NCI-H1436 treated with DMSO at 0.1 percent for 48 hours (cell line): ENCODE measurements at regions not wholly inside any gene's neighbourhood (a gene's known extent, or its start where the extent isn't known, plus 50 kb on each side); places are given as distances from the start of the nearest gene placed in this dataset.

Experiments
- DNase-seq: peaks from one replicate; lab custom pipeline; 2025; lab: John Stamatoyannopoulos, UW

DNA sequence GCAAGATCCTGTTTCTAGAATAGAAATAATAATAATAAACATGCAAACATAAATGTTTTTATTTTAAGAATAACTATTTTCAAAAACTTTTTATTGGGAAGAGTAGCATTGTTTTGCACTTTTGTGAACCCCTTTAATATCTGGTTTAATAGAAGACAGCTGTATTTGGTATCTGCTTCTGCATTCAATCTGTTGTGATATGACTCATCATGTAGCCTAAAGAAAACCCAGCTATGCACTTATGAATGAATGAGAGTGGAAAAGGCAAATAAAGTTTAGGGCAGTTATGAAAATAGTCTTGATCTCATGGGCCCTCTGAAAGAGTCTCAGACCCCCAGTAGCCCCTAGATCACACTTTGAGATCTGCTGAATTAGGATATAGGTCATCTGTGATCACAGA lies 100.4 kb upstream of the PPP2R3A start:
- DNase-seq: no peak

DNA sequence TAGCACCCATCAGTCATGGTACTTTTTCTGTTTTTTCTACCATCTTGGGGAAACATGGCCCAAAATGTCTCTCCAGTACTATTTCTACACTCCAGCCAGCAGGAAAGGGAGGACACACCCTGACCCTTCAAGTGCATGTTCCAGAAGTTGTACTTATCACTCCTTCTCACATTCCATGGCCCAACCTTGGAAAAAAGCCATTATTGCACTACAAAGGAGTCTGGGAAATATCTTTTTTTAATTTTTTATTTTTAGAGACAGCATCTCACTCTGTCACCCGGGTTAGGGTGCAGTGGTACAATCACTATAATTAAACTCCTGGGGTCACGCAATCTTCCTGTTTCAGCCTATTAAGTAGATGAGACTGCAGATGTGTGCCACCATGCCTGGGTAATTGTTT lies 100.0 kb upstream of the PPP2R3A start:
- DNase-seq: no peak

DNA sequence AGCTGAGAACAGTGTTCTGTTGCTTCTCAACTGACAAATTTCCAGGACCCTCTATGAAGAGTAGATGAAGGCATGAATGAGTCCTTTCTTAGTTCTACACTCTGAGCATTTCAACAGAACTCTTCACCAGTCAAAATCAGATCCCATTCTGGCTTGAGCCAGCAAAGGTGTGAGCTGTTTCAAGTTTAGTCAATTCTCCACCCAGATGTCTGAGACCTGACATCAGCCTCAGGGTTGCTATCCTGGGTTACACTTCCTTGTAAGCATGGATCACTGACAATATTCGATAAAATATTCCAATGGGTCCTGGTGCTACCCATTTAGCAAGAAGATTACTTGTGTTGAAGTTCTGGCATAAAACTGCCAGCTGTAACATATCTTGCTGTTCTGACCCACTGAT lies 97.6 kb upstream of the PPP2R3A start:
- DNase-seq: no peak

DNA sequence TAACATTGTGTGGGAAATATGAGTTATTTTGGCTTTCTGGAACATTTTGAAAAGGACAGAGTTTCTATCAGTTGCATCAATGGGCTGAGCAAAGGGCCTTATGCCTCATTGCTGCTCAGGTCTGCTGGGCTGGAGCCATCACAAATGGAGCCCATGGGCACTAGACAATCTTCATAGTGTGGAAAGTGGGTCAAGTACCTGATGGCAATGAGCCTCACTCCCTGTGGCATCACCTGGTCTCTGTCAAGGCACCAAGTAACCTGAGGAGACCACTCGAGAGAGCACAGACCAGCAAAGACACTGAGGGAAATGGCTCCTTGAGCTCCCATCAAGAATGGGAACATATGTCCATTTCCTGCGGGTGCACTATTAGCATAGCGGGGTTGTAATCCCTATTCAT lies 96.7 kb upstream of the PPP2R3A start:
- DNase-seq: no peak

DNA sequence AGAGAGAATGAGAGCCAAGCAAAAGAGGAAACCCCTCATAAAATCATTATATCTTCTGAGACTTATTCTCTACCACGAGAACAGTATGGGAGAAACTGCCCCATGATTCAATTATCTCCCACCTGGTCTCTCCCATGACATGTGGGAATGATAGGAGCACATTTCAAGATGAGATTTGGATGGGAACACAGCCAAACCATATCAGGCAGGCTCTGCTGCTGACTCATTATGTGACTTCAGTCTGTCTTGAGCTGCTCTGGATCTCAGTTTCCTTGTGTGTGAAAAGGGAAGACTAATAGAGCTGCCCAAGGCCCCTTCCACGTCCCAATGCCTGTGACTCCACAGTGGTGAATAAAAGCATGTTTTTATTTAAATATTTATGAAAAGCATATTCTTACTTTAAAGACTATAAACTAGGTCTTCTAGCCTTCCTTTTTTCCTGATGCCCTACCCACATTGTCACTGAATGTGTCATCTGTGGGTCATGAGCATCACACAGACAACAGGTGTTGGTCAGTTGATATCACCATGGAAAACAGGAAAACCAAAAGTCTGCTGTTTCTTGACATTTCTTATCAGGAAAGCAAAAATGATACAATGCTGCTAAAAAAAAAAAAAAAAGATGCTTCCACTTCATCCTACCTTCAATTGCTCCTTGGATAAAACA lies 96.0 kb upstream of the PPP2R3A start:
- no peak for DNase-seq

DNA sequence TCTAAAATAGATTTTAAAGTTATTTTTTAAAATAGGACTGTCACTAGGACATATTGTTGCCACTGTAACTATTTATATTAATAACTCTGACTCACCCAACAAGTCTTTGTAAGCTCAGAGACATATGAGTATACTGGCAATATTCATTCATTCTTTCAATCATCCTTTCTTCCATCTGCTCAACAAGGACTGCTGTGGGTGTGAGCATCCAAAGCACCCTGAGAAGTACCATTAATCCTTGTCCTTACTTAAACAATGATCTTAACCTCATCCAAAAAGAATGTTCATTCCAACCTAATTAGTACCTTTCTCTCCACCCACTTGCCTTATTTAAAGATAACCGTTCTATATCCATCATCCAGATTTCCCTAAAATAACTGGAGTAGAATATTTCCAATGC lies 94.2 kb upstream of the PPP2R3A start:
- no peak for DNase-seq

DNA sequence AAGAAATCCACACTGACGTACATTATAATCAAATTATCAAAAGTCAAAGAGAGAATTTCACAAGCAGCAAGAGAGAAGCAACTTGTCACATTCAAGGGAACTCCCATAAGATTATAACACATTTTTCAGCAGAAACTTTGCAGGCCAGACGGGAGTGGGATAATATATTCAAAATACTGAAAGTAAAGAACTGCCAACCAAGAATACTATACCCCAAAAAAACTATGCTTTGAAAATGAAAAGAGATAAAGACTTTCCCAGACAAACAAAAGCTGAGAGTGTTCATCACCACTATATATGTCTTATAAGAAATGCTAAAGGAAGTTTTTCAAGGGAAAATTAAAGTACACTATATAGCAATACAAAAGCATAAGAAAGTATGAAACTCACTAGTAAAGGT lies 91.5 kb upstream of the PPP2R3A start:
- no peak for DNase-seq

DNA sequence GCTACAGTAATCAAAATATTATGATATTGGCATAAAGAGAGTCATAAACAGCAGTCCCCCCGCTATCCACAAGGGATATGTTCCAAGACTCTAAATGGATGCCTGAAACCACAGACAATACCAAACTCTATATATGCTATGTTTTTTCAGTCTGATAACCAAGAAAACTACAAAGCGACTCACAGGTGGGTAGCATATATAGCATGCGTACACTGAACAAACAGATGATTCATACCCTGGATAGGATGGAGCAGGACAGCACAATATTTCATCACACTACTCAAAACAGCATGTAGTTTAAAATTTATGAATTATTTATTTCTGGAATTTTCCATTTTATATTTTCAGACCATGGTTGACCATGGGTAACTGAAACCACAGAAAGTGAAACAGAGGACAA lies 87.0 kb upstream of the PPP2R3A start:
- no peak for DNase-seq

DNA sequence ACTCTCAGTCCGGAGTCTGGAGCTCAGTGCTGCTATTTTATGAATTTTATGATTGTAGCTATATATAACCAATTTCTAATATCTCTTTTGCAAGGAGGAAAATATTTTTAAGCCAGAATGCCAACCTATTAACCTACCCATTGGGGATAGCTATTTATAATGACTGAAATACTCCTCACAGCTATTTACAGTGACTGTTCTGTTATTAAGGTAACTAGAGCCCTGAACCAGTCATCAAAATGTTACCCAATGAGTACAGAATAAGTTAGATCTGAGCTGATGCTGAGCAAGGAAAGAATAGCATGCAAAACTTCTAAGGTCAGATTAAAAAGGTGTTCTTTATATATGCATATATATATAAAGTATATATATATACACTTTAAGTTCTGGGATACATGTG lies 79.6 kb upstream of the PPP2R3A start:
- DNase-seq: no peak

DNA sequence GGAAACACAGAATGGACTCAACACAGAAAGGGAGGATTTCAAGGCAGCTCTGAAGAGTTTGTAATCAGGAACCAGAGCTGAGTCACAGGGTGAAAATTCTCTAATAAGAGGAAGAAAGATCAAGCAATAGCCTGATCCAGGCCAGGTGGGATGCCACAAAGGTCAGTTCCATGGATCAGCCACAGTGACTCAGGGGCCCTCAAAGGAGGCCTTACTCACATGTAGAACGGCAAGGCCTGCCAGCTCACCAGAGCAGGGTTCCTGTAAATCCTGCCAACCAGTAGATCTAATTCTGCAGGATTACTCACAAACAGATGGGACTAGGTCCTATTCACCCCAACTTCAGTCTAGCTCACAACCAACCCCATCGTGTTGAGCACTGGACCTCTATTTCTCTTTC lies 78.3 kb upstream of the PPP2R3A start:
- DNase-seq: no peak

DNA sequence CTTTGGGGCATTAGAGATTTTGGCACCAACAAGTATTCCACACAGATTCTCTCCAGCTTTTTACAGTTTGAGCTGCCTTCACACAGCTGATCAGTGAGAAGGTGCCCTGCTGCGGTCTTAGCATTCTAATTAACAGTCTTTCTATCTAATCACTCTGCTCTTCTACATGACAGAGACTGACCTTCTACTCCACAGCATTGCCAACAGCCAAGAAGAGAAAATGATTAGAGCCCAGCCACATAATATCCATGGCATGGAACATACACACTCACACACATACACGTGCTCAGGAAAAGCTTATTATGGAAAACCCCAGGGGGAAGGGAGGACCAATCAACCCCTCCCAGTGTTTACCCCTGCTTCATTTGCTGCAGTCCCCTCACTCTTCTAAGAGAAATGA lies 76.1 kb upstream of the PPP2R3A start:
- DNase-seq: no peak

DNA sequence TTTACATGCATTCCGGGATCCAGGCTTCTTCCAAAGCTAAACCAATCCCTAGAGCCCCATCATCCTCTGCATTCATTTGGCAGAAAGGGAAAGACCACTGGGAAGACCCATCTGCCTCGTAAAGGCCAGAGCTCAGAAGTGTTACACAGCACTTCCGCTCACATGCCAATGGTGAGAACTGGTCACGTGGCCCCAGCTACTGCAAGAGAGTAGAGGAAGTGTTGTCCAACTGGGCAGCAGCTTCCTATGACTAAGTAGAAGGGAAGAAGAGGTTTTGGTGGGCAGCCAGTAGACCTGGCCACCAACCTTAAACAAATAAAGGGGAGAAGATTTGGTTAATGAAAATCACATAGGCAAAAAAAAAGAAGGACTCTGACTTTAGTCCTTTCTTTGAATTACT lies 74.4 kb upstream of the PPP2R3A start:
- DNase-seq: no peak

DNA sequence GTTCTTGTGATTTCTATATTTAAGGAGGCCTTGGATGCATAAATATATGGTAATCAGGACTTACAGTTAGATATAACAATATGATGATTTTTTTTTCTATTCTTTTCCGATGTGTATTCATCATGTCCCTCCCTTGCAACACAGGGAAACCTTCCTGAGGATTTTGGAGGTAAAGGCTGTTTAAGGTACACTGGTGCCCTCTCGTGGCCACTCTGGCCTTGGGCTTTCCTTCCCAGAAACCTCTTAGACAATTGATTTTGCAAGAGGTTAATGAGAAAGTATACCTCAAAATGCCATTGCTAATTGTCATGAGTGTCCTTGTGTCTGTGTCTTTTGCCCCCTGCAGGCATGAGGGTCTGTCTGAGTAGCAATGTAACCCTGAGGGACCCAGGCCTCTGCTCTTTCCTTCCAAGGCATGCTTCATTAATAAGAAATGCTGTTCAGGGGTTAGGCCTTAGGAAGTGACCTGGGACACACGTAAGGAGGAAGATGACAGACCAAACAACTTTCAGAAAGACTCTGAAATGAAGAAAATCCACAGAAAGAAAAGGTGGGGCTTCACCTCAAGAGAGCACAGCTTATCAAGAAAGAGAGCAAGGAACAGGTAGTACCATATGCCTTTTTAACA lies 70.3 kb upstream of the PPP2R3A start:
- DNase-seq: peak; percentile 41

DNA sequence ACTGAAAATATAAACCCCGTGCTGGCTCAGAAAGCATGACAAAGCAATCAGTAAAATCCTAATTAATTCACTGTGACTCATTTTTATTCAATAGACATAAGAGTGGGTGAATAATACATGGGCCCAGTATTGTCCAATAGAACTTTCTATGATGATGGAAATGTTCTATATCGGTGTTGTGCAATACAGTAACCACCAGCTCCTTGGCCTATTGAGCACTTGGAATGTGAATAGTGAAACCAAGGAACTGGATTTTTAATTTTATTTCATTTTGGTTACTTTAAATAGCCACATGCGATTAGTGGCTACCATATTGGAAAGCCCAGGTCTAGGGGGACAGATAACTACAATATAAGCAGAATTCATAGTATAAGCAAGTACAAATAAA lies 69.8 kb upstream of the PPP2R3A start:
- no peak for DNase-seq

DNA sequence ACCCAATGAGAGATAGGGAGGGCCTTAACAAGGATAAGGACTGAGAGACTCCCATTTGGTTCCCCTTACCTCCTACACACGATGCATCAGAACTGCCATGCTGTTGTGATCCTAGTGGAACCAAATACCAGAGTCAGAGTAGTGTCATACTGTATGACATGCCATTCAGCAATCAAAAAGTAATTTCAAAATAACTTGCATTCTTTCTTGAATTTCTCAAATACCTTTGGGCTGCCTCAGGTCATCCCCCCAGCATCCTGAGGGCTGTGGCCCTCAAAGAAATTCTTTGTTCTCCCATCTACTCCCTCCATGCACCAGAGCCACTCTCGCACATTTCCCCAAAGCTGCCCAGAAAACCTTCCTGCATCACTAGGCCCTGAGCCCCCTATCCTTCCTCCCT lies 68.9 kb upstream of the PPP2R3A start:
- no peak for DNase-seq

DNA sequence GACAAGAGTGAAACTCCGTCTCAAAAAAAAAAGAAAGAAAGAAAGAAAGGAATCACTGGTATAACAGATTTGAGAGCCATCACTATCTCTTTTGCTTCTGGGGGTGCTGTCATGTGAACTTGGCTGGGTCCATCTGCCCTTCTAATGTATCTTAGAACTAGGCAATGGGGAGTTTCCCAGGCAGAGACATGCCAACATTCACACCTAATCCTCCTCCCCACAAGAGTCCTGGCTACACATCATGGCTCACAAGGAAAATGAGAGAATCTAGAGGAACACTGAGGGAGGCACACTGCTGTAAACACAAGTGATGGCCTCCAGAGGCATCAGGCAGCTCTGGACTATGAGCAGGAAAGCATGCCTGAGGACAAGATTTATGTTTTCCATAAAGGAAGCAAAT lies 67.8 kb upstream of the PPP2R3A start:
- DNase-seq: no peak

DNA sequence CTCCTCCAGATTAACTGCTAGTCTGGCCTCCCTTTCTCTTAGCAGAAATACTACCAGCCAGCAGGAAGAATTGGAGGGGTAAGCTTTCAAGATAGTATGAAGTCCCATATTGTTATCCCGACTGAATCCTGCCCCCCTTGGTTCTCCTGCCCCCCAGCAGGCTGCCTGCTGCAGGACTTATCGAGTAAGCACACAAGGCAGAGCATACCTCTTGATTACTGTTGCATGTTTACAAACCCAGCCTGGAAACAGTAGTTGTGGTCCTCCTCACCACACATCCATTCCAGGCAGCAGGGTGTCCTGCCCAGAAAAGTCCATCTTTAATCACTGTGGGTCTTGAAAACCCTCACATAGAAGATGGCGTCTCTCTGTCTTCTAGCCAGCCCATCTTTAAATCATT lies 66.8 kb upstream of the PPP2R3A start:
- no peak for DNase-seq

DNA sequence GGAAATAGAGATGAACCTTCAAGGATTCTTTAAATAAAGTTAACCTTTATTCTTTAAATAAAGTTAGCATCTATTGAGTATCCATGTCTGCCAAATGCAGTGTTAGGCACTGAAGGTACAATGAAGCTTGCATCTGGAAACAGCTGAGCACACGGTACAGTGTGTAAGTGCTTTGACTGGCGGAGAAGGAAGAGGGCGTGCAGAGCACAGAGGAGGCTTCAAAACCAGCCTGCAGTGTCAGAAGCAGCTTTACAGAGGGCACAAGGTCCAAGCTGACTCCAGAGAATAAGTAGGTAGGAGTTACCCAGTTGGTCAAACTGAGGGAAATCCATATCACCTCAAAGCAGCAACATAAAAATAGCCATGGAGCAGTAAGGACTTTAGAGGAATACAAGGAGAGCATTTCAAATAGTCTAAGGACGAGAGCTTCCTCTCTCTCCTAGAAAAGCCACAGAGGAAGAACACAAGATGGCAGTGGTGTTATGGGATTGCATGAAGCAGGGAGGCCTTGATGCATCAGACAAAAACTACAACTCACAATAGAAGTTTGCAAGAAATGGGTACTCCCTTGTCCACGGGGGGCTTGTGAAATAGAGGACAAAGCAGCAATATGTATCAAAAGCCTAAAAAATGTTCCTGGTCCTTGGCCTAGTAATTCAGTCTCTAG lies 60.3 kb upstream of the PPP2R3A start:
- DNase-seq: no peak

DNA sequence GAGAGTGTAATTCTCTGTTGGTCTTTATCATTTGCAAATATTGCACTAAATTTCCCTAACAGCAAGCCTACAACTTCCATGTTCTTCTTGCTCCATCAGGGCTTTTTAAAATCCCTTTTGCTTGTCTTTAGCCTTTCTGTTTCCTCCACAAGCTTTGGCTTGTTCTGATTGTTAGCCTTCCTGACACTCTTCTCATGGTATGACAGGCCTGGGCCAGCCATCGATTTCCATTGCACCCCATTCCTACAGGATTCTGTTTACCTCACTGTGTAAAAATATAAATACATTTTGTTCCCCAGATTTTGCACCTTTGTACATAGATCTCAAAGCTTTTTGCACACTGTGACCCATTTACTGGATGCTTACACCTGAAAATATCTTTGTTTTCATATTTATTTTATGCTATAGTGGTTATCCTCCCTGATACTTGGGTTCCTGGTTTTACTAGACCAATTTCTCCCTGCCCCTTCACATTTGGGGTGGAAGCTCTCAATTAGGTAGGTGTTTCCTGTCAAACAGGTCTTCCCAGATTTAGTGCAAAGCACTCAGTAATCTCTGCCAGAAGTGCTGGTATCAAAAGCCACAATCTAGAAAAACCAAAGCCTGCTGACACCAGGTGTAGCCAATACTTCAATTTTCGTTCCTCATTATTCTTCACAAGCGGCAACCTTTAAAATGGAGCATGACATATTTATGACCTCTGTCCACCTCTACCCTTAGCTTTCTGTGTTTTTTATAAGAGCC lies 57.9 kb upstream of the PPP2R3A start:
- DNase-seq: no peak

DNA sequence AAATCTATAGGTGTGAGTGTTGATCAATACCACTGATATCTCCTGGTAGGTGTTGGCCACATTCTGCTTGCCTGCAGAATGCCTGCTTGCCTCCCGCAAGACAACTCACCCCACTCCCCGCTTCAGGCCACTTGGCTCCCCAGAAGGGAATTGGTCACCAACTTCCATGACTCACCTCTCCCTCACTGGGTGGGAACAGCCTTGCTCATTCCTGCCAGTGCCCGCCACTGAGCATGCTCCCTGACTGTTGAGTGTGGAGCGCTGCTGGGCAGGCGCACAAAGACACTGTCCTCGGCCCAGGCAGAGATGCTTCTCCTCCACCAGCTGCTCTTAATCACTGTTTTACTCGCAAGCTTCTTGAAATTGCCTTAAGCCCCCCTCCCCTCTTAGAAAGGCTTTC lies 57.3 kb upstream of the PPP2R3A start:
- no peak for DNase-seq

DNA sequence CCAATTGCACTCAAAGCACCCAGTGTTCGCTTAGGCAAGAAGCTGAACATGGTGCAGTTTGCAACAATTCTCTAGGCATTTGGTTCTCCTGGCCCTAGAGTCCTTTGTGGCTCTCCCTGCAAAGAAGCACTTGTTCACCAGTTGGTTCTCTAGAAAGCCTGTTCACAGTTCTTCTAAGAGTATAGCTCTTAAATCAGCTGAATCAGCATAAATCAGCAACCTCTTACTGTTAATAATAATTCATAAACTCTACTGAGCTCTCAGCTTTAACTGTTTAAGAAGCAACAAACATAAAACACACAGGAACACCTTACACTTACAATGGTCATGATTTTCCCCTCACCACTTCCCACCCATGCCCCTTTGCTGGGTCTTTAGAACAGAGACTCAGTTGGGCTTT lies 56.8 kb upstream of the PPP2R3A start:
- no peak for DNase-seq

DNA sequence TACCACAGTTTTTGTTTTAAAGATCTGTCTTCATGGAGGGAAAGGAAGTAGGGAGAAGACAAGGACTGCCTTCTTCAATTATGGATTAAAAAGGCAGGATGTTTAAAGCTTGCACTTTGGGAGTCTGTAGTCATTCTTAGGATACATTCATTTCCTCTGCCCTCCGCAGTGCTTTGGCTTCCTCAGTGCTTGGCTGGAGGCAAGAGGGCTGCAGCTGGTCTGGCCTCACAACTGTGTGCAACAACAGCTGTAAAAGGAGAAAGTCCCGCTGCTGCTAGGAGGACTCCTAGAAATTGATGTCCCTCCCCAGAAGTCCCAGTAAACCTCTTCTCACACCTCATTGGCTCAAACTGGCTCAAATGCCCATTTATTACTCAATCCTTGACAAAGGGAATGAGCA lies 54.4 kb upstream of the PPP2R3A start:
- no peak for DNase-seq

DNA sequence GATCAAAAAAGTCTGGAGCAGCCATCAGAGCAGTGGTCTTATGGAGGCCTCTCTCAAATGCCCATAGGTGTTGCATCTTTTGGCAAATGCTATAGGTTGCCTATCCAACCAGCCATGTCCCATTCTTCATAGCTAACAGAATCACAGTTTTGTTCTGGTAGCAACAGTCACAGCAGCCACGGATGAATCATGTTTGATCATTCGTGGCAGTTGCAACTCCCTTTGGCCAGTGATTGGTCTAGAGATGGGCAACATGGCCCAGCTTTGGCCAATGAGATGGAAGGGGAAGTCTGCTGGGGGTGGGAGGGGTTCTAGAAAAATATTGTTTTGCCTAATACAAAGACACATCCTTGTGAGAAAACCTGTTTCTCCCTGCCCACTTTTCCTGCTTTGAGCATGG lies 50.3 kb upstream of the PPP2R3A start:
- no peak for DNase-seq
